Parathyroid adenoma (tissue), 2 donors: ENCODE measurements at regions not wholly inside any gene's neighbourhood (a gene's known extent, or its start where the extent isn't known, plus 50 kb on each side); places are given as distances from the start of the nearest gene placed in this dataset.

Experiments used
- H2AFZ ChIP-seq: fragments of 300-600 bp; sonication (generic); one replicate; pipeline ENCODE4 v1.7.0; 2017; ENCODE audit warnings: antibody characterized with exemption, mild to moderate bottlenecking
- H3K27ac ChIP-seq: fragments of 300-600 bp; sonication (generic); one replicate; pipeline ENCODE4 v1.7.0; 2017
- H3K27me3 ChIP-seq: fragments of 300-600 bp; sonication (generic); one replicate; pipeline ENCODE4 v1.7.0; 2017; ENCODE audit warnings: low read length; ENCODE audit not compliant: control insufficient read depth, insufficient read depth
- H3K36me3 ChIP-seq: fragments of 300-600 bp; sonication (generic); one replicate; pipeline ENCODE4 v1.7.0; 2017; ENCODE audit warnings: low read length; ENCODE audit not compliant: control insufficient read depth, insufficient read depth
- H3K4me1 ChIP-seq: fragments of 300-600 bp; sonication (generic); one replicate; pipeline ENCODE4 v1.7.0; 2017; ENCODE audit warnings: control low read depth
- H3K4me2 ChIP-seq: fragments of 300-600 bp; sonication (generic); one replicate; pipeline ENCODE4 v1.7.0; 2017; ENCODE audit warnings: low read length
- H3K4me3 ChIP-seq: fragments of 300-600 bp; sonication (generic); one replicate; pipeline ENCODE4 v1.7.0; 2017; ENCODE audit warnings: low read depth, low read length
- H3K79me2 ChIP-seq: fragments of 300-600 bp; sonication (generic); one replicate; pipeline ENCODE4 v1.7.0; 2017; ENCODE audit warnings: control low read depth
- H3K9ac ChIP-seq: fragments of 300-600 bp; sonication (generic); one replicate; pipeline ENCODE4 v1.7.0; 2017; ENCODE audit warnings: mild to moderate bottlenecking
- H3K9me3 ChIP-seq: fragments of 300-600 bp; sonication (generic); one replicate; pipeline ENCODE4 v1.7.0; 2017; ENCODE audit warnings: low read length; ENCODE audit not compliant: control insufficient read depth
- CTCF ChIP-seq: fragments of 300-600 bp; sonication (generic); IDR thresholded peaks from one replicate; pipeline ENCODE4 v1.7.0; 2017; ENCODE audit warnings: antibody characterized with exemption, mild to moderate bottlenecking
- donor health status: primary hyperparathyroidism.

DNA sequence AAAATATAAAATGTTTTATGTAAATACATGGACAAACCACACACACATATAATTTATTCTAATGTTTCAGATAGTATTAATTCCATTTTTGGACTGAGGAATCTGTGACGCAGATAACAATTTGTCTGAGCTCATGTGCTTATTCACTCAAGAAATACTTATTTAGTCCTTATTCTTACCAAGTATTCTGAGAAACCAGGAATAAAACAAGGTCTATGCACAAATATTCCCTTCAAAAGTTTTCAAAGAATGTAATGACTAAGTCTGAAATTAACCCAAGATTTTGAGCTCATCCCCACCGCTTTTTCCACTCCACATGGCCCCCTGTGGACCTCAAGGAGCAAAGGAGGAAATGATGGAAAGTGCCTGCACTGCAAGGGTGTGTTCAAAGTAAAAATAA is 1022.3 kb downstream of the EFNA5 start:
- Histone ChIP-seq H3K4me3 (no peak overlapping the region), H3K36me3 (no peaks in the 10 kb centered on the region), H2AFZ (no peak overlapping the region), H3K27me3 (no peaks in the 10 kb centered on the region), H3K9me3 (no peaks in the 10 kb centered on the region), H3K9ac (no peak overlapping the region), H3K4me2 (no peak overlapping the region), H3K79me2 (no peaks in the 10 kb centered on the region), H3K27ac (no peak overlapping the region), H3K4me1 (no peaks in the 10 kb centered on the region)
- TF ChIP-seq CTCF = no peak

GRCh38 chr5:106646106-106646505 is 1024.6 kb downstream of the EFNA5 start:
- no peak overlapping the region for H3K9ac ChIP-seq
- H3K36me3 ChIP-seq = no peaks in the 10 kb centered on the region
- H3K4me2 ChIP-seq = no peak overlapping the region
- H3K79me2 ChIP-seq = no peaks in the 10 kb centered on the region
- no peak overlapping the region for H3K27ac ChIP-seq
- TF ChIP-seq CTCF = no peak
- H2AFZ ChIP-seq = no peak overlapping the region
- H3K4me1 ChIP-seq = no peaks in the 10 kb centered on the region
- no peaks in the 10 kb centered on the region for H3K9me3 ChIP-seq
- no peak overlapping the region for H3K4me3 ChIP-seq
- no peaks in the 10 kb centered on the region for H3K27me3 ChIP-seq

DNA sequence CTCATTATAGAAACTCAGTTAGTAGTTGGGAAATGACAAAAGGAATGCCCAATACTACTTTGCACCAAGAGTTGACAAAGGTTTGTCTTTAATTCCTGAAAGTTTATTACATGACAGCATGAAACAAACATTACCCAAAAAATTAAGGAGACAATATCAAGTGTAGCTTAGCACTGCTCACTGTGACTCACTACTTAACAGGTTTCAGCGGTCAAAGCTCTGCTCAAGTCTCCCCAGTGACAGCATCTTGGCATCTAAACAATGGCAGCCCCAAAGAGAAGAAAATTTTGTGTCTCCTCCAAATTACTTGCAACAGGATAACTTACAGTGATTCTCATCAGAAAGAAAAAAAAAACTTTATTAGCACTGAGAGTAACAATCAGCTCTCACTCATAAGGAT is 1030.2 kb downstream of the EFNA5 start:
- H3K9ac ChIP-seq = no peak overlapping the region
- H3K27me3 ChIP-seq = no peaks in the 10 kb centered on the region
- H3K79me2 ChIP-seq = no peaks in the 10 kb centered on the region
- no peak for TF ChIP-seq CTCF
- H3K4me1 ChIP-seq = no peaks in the 10 kb centered on the region
- no peak overlapping the region for H3K4me3 ChIP-seq
- H3K27ac ChIP-seq = no peak overlapping the region
- H3K36me3 ChIP-seq = no peaks in the 10 kb centered on the region
- no peak overlapping the region for H3K4me2 ChIP-seq
- no peak overlapping the region for H2AFZ ChIP-seq
- H3K9me3 ChIP-seq = no peaks in the 10 kb centered on the region

DNA sequence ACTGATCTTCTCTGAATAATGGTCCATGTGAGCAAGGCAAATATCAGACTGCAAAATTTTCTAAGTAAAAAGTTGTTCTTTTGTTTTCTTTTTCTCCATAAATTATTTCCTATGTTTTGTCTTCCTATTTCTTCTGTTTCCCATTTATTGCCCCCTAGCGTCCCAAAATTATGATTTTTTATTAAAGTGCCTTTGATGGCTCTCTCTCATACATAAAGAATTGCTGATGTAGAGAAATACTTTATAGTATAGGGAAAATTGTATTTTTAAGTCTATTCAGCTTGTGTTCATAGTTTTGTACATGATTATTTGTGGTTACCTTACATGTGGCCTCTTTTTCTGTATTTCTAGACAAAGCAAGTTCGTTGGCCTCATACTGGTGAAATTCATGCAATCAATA is 1031.2 kb downstream of the EFNA5 start:
- H3K4me2 ChIP-seq = no peak overlapping the region
- no peak overlapping the region for H2AFZ ChIP-seq
- H3K9ac ChIP-seq = no peak overlapping the region
- no peaks in the 10 kb centered on the region for H3K36me3 ChIP-seq
- H3K27ac ChIP-seq = no peak overlapping the region
- no peaks in the 10 kb centered on the region for H3K27me3 ChIP-seq
- no peak for TF ChIP-seq CTCF
- no peaks in the 10 kb centered on the region for H3K9me3 ChIP-seq
- H3K4me1 ChIP-seq = no peaks in the 10 kb centered on the region
- H3K4me3 ChIP-seq = no peak overlapping the region
- no peaks in the 10 kb centered on the region for H3K79me2 ChIP-seq

GRCh38 chr5:106637275-106637674 is 1033.5 kb downstream of the EFNA5 start:
- TF ChIP-seq CTCF = no peak
- Histone ChIP-seq H2AFZ (no peak overlapping the region), H3K4me1 (no peaks in the 10 kb centered on the region)

More at GRCh38 chr5:106637275-106637674, 1033.5 kb downstream of the EFNA5 start:
- no peaks in the 10 kb centered on the region for H3K9me3 ChIP-seq
- no peaks in the 10 kb centered on the region for H3K36me3 ChIP-seq
- no peak overlapping the region for H3K27ac ChIP-seq
- no peak overlapping the region for H3K4me2 ChIP-seq
- H3K79me2 ChIP-seq = no peaks in the 10 kb centered on the region
- H3K27me3 ChIP-seq = no peaks in the 10 kb centered on the region
- no peak overlapping the region for H3K4me3 ChIP-seq
- no peak overlapping the region for H3K9ac ChIP-seq
